Liver (tissue), 7 donors: ENCODE measurements at regions not wholly inside any gene's neighbourhood (a gene's known extent, or its start where the extent isn't known, plus 50 kb on each side); places are given as distances from the start of the nearest gene placed in this dataset.

Source experiments
- DNase-seq: peaks from one replicate; pipeline ENCODE4 v3.0.0-alpha.2; 2017; ENCODE audit warnings: low spot score
- H3K27ac ChIP-seq, 2 donors: one replicate each; pipeline ENCODE4 v1.7.0; 2013; ENCODE audit warnings: inconsistent platforms in 2 of 2, low read length in 2 of 2, control low read depth in 1 of 2, low read depth in 1 of 2, mild to moderate bottlenecking in 1 of 2
- H3K27me3 ChIP-seq, 4 donors: one replicate each; pipeline versions ENCODE4 v1.6.1 to v1.7.0; 2013; ENCODE audit warnings: low read length in 3 of 4, inconsistent platforms in 1 of 4, mild to moderate bottlenecking in 1 of 4, moderate library complexity in 1 of 4; ENCODE audit not compliant: control insufficient read depth in 4 of 4, insufficient read depth in 4 of 4
- H3K36me3 ChIP-seq, 4 donors: one replicate each; pipeline versions ENCODE4 v1.6.1 to v1.7.0; 2013; ENCODE audit warnings: low read length in 3 of 4, mild to moderate bottlenecking in 3 of 4, low read depth in 1 of 4, moderate library complexity in 1 of 4; ENCODE audit not compliant: control insufficient read depth in 4 of 4, insufficient read depth in 3 of 4
- H3K4me1 ChIP-seq, 4 donors: one replicate each; pipeline versions ENCODE4 v1.6.1 to v1.7.0; 2013; ENCODE audit warnings: low read length in 3 of 4, mild to moderate bottlenecking in 3 of 4, moderate library complexity in 1 of 4; ENCODE audit not compliant: control insufficient read depth in 4 of 4, insufficient read depth in 4 of 4
- H3K4me3 ChIP-seq, 3 donors: one replicate each; pipeline versions ENCODE4 v1.6.1 to v1.7.0; 2013; ENCODE audit warnings: low read length in 3 of 3, control low read depth in 1 of 3, low read depth in 1 of 3, mild to moderate bottlenecking in 1 of 3
- H3K9ac ChIP-seq, 2 donors: one replicate each; pipeline ENCODE4 v1.7.0; 2013; ENCODE audit warnings: low read length in 2 of 2, mild to moderate bottlenecking in 2 of 2, moderate library complexity in 2 of 2, control low read depth in 1 of 2, low read depth in 1 of 2
- H3K9me3 ChIP-seq, 4 donors: one replicate each; pipeline versions ENCODE4 v1.6.1 to v1.7.0; 2013; ENCODE audit warnings: low read length in 3 of 4; ENCODE audit not compliant: control insufficient read depth in 4 of 4
- ATF3 ChIP-seq: IDR thresholded peaks from 2 replicates; pipeline ENCODE4 v1.6.1; 2016; ENCODE audit warnings: antibody characterized with exemption
- EGR1 ChIP-seq, 2 donors: IDR thresholded peaks; 2 replicates each; pipeline ENCODE4 v1.6.1; 2016 to 2018; ENCODE audit warnings: antibody characterized with exemption in 2 of 2, low read depth in 2 of 2
- FOXA1 ChIP-seq: IDR thresholded peaks from 2 replicates; pipeline ENCODE4 v1.6.1; 2016; ENCODE audit warnings: antibody characterized with exemption
- FOXA2 ChIP-seq: IDR thresholded peaks from 2 replicates; pipeline ENCODE4 v1.6.1; 2016; ENCODE audit warnings: antibody characterized with exemption
- GABPA ChIP-seq, 2 donors: IDR thresholded peaks in 1 of 2; conservative IDR thresholded peaks in 1 of 2; 2 replicates each; pipeline ENCODE4 v1.6.1; 2016; ENCODE audit warnings: antibody characterized with exemption in 2 of 2, mild to moderate bottlenecking in 1 of 2, moderate library complexity in 1 of 2
- HNF4A ChIP-seq, 2 donors: conservative IDR thresholded peaks; 2 replicates each; pipeline ENCODE4 v1.6.1; 2016; ENCODE audit warnings: antibody characterized with exemption in 2 of 2, mild to moderate bottlenecking in 2 of 2
- JUND ChIP-seq, 2 donors: IDR thresholded peaks; 2 replicates each; pipeline ENCODE4 v1.6.1; 2016; ENCODE audit warnings: antibody characterized with exemption in 2 of 2
- MAX ChIP-seq: IDR thresholded peaks from 2 replicates; pipeline ENCODE4 v1.6.1; 2016; ENCODE audit warnings: antibody characterized with exemption
- NR2F2 ChIP-seq: IDR thresholded peaks from 2 replicates; pipeline ENCODE4 v1.6.1; 2016; ENCODE audit warnings: antibody characterized with exemption
- RAD21 ChIP-seq, 2 donors: IDR thresholded peaks; 2 replicates each; pipeline ENCODE4 v1.6.1; 2016; ENCODE audit warnings: antibody characterized with exemption in 2 of 2, mild to moderate bottlenecking in 2 of 2
- REST ChIP-seq: IDR thresholded peaks from 2 replicates; pipeline ENCODE4 v1.6.1; 2016; ENCODE audit warnings: antibody characterized with exemption, mild to moderate bottlenecking
- RXRA ChIP-seq, 2 donors: IDR thresholded peaks; 2 replicates each; pipeline ENCODE4 v1.6.1; 2017 to 2018; ENCODE audit warnings: antibody characterized with exemption in 2 of 2, mild to moderate bottlenecking in 1 of 2
- SP1 ChIP-seq: IDR thresholded peaks from 2 replicates; pipeline ENCODE4 v1.6.1; 2018; ENCODE audit warnings: antibody characterized with exemption, mild to moderate bottlenecking
- TAF1 ChIP-seq: conservative IDR thresholded peaks from 2 replicates; pipeline ENCODE4 v1.6.1; 2016; ENCODE audit warnings: antibody characterized with exemption, mild to moderate bottlenecking
- YY1 ChIP-seq: IDR thresholded peaks from 2 replicates; pipeline ENCODE4 v1.6.1; 2016; ENCODE audit warnings: antibody characterized with exemption, mild to moderate bottlenecking
- WGBS: extraction: QIAGEN DNeasy Blood & Tissue Kit; methylation state at CpG from one replicate; pipeline ENCODE4 v1.1.7; 2013; 5-methylcytosine and 5-hydroxymethylcytosine counted together
- TF ChIP-seq, protein P1 (sequence below): IDR thresholded peaks from 2 replicates; pipeline ENCODE4 v1.6.1; 2016; ENCODE audit warnings: antibody characterized with exemption
- donor health status: healthy.
- donor health status: healthy.
- donor health status: healthy.
- donor health status: healthy.

GRCh38 chr5:68964679-68965078, 129.1 kb upstream of the SLC30A5 start:
- no peaks in the 10 kb centered on the region for H3K27me3 ChIP-seq
- no peak overlapping the region for H3K9ac ChIP-seq
- H3K4me1 ChIP-seq: peaks cover 0 to 9% (median 4%) of the 10 kb centered on the region in 4 donors
- no peak overlapping the region for H3K27ac ChIP-seq
- H3K9me3 ChIP-seq: no peaks in the 10 kb centered on the region
- no peaks in the 10 kb centered on the region for H3K36me3 ChIP-seq
- 83% methylated on average over 3 of the region's 3 CpGs for WGBS
- no peak for TF ChIP-seq REST
- TF ChIP-seq JUND (IDR thresholded peaks at IDR 0.05): no peak
- TF ChIP-seq RAD21 (IDR thresholded peaks at IDR 0.05): no peak
- TF ChIP-seq, protein P1, sequence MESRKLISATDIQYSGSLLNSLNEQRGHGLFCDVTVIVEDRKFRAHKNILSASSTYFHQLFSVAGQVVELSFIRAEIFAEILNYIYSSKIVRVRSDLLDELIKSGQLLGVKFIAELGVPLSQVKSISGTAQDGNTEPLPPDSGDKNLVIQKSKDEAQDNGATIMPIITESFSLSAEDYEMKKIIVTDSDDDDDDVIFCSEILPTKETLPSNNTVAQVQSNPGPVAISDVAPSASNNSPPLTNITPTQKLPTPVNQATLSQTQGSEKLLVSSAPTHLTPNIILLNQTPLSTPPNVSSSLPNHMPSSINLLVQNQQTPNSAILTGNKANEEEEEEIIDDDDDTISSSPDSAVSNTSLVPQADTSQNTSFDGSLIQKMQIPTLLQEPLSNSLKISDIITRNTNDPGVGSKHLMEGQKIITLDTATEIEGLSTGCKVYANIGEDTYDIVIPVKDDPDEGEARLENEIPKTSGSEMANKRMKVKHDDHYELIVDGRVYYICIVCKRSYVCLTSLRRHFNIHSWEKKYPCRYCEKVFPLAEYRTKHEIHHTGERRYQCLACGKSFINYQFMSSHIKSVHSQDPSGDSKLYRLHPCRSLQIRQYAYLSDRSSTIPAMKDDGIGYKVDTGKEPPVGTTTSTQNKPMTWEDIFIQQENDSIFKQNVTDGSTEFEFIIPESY: no peak
- no peak for TF ChIP-seq FOXA1
- no peak for TF ChIP-seq YY1
- DNase-seq: no peak
- H3K4me3 ChIP-seq: no peak overlapping the region

DNA sequence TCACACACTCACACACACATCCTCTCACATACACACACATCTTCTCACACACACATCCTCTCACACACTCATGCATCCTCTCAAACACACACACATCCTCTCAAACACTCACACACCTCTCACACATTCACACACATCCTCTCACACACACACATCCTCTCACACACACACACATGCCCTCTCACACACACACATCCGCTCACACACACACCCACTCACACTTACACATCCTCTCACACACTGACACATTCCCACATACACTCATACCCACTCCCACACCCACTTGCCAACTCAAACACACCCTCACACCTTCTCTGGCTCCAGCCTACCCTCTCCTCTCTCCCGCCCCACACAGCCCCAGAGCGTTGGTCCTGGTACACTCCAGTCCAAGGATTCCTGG, 127.9 kb upstream of the SLC30A5 start:
- Histone ChIP-seq H3K27ac (no peak overlapping the region), H3K9me3 (no peaks in the 10 kb centered on the region)

More for the DNA sequence above, 127.9 kb upstream of the SLC30A5 start:
- WGBS: 66% methylated on average over 3 of the region's 3 CpGs
- H3K36me3 ChIP-seq: no peaks in the 10 kb centered on the region
- H3K4me1 ChIP-seq: peaks cover 0 to 9% (median 4%) of the 10 kb centered on the region in 4 donors
- no peak overlapping the region for H3K9ac ChIP-seq
- no peaks in the 10 kb centered on the region for H3K27me3 ChIP-seq
- H3K4me3 ChIP-seq: no peak overlapping the region
- TF ChIP-seq FOXA1 (no peak), HNF4A (conservative IDR thresholded peaks at IDR 0.05) (no peak), NR2F2 (no peak), TAF1 (no peak), FOXA2 (no peak), GABPA (IDR thresholded peaks at IDR 0.05 in 1 of 2, conservative IDR thresholded peaks at IDR 0.05 in 1 of 2) (no peak), MAX (no peak), JUND (IDR thresholded peaks at IDR 0.05) (no peak), REST (no peak), SP1 (no peak), RXRA (IDR thresholded peaks at IDR 0.05) (no peak), YY1 (no peak), ATF3 (no peak), EGR1 (IDR thresholded peaks at IDR 0.05; ENCODE audit: low read depth in 2 of 2) (no peak)
- TF ChIP-seq, protein P1: no peak
- DNase-seq: no peak
